Left ventricle myocardium inferior (tissue), 1 donor: ENCODE measurements at regions not wholly inside any gene's neighbourhood (a gene's known extent, or its start where the extent isn't known, plus 50 kb on each side); places are given as distances from the start of the nearest gene placed in this dataset.

Experiments
- DNase-seq: peaks from one replicate; pipeline ENCODE4 v3.0.0-alpha.2; 2020
- H3K27ac ChIP-seq: fragments of 200-600 bp; replicated peaks from 2 replicates; pipeline ENCODE4 v1.8.0; 2021
- H3K27me3 ChIP-seq: fragments of 200-600 bp; 2 replicates; pipeline ENCODE4 v1.8.0; 2021; ENCODE audit warnings: low read depth
- H3K36me3 ChIP-seq: fragments of 200-600 bp; 2 replicates; pipeline ENCODE4 v1.8.0; 2021
- H3K4me1 ChIP-seq: fragments of 200-600 bp; 2 replicates; pipeline ENCODE4 v1.8.0; 2021
- H3K4me3 ChIP-seq: fragments of 200-600 bp; 2 replicates; pipeline ENCODE4 v1.8.0; 2021; ENCODE audit warnings: mild to moderate bottlenecking, moderate library complexity
- H3K9me3 ChIP-seq: fragments of 200-600 bp; replicated peaks from 2 replicates; pipeline ENCODE4 v1.8.0; 2021
- CTCF ChIP-seq: fragments of 200-600 bp; IDR thresholded peaks from 2 replicates; pipeline ENCODE4 v1.8.0; 2021; ENCODE audit warnings: antibody characterized with exemption, mild to moderate bottlenecking, borderline replicate concordance
- intact Hi-C: fragments of 100-400 bp; cut with micrococcal nuclease; formaldehyde crosslinking; loops from one replicate; pipeline ENCODE4 v1.11.0; 2022
- donor health status: DM: no; HTN: yes; CAD: no; lungs with severe emphysema.

GRCh38 chr11:126140926-126141280, 70.5 kb downstream of the RPUSD4 start:
- TF ChIP-seq CTCF = no peak
- Histone ChIP-seq H3K4me3 (no peak overlapping the region), H3K9me3 (no peaks in the 10 kb centered on the region), H3K27me3 (peaks cover 15% of the 10 kb centered on the region), H3K27ac (peak overlapping the region; percentile 47), H3K4me1 (peaks cover 52% of the 10 kb centered on the region), H3K36me3 (no peaks in the 10 kb centered on the region)
- intact Hi-C loops = no loop called here
- DNase-seq = peak; percentile 64

DNA sequence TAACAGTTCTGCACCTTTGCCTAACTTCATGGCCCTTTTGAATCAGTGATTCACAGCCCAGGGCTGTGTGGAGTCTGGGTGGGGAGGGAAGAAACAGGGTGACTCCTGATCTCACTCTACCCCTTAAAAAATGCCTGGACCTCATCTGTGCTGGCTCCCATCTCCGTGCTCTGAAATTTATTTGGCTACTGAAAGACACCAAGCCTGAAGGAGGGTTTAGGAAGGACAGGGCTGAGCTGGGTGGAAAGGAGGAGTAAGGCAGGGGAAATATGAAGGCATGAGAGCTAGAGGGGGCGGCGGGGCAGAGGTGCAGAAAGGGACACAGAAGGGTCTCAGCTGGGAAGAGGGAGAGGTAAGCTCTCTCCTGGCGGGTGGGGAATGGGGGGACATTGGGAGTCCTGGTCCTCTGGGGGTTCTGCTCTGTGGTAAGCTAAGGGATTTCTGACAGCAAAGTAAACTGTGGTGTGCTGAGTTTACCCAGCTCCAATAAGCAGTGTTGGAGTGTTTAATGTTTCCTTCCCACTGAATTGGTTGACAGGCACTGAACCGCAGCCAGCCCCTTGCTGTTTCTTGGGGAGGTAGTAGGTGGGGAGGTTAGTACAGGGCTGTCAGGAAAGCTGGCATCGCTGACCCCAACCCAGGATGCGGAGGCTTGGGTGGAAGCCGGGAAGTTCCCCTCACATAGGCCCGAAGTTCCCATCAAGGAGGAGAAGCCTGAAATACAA, 71.1 kb downstream of the RPUSD4 start:
- peaks cover 15% of the 10 kb centered on the region for H3K27me3 ChIP-seq
- H3K4me1 ChIP-seq = peaks cover 58% of the 10 kb centered on the region
- no peak overlapping the region for H3K4me3 ChIP-seq

GRCh38 chr11:126139111-126140091, 72.0 kb downstream of the RPUSD4 start:
- Histone ChIP-seq H3K9me3 (no peaks in the 10 kb centered on the region), H3K27ac (peak overlapping the region; percentile 47), H3K27me3 (peaks cover 15% of the 10 kb centered on the region), H3K4me1 (peaks cover 60% of the 10 kb centered on the region), H3K36me3 (no peaks in the 10 kb centered on the region), H3K4me3 (no peak overlapping the region)
- peak; percentile 53 for DNase-seq
- no peak for TF ChIP-seq CTCF
- intact Hi-C loops = no loop called here

More for the DNA sequence above, 71.1 kb downstream of the RPUSD4 start:
- peak overlapping the region; percentile 47 for H3K27ac ChIP-seq
- no peaks in the 10 kb centered on the region for H3K36me3 ChIP-seq
- no peak for TF ChIP-seq CTCF
- intact Hi-C loops = no loop called here
- no peak for DNase-seq
- no peaks in the 10 kb centered on the region for H3K9me3 ChIP-seq

- H3K9me3 ChIP-seq = no peaks in the 10 kb centered on the region
- peaks cover 60% of the 10 kb centered on the region for H3K4me1 ChIP-seq
- no peak overlapping the region for H3K4me3 ChIP-seq
- TF ChIP-seq CTCF = no peak
- peak overlapping the region; percentile 47 for H3K27ac ChIP-seq
- H3K27me3 ChIP-seq = peaks cover 15% of the 10 kb centered on the region
- DNase-seq = no peak
- no peaks in the 10 kb centered on the region for H3K36me3 ChIP-seq
- intact Hi-C loops = no loop called here
Observed at GRCh38 chr11:126138636-126139035, 72.8 kb downstream of the RPUSD4 start.

DNA sequence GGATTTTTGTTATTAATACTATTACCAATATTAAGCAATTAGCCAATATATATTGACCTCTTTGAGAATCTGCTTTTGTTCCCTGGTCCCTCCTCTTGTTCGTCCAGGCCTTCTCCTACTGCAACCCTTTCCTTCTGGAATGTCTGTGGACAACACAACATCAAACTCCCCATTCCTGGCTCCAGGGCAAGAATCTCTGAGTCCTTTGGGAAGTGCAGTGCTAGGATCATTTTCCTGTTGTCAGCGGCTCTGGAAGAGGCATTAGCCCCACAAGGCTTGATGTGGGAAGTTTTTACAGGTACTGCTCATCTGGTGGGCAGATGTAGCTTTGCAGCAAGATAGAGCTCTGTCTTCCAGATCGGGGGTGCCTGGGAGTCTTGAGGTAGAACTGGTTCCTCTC, 74.3 kb downstream of the RPUSD4 start:
- Histone ChIP-seq H3K36me3 (no peaks in the 10 kb centered on the region), H3K27ac (peak overlapping the region; percentile 34), H3K4me1 (peaks cover 68% of the 10 kb centered on the region), H3K27me3 (peaks cover 15% of the 10 kb centered on the region), H3K4me3 (no peak overlapping the region), H3K9me3 (no peaks in the 10 kb centered on the region)
- intact Hi-C loops = no loop called here
- TF ChIP-seq CTCF = no peak
- no peak for DNase-seq
